ENCODE measurements at regions not wholly inside any gene's neighbourhood (a gene's known extent, or its start where the extent isn't known, plus 50 kb on each side); places are given as distances from the start of the nearest gene placed in this dataset.

GRCh38 chr14:30214461-30215090 lies 286.9 kb upstream of the PRKD1 start:
- H3K27ac Mint-ChIP-seq (ENCODE audit: unreplicated experiment) = no peak overlapping the region
- no peaks in the 10 kb centered on the region for H3K9me3 Mint-ChIP-seq
- H3K4me1 Mint-ChIP-seq = no peaks in the 10 kb centered on the region
- H3K27me3 Mint-ChIP-seq (ENCODE audit: low read depth) = no peaks in the 10 kb centered on the region
- no peaks in the 10 kb centered on the region for H3K36me3 Mint-ChIP-seq (ENCODE audit: low read depth)
- TF ChIP-seq CTCF (conservative IDR thresholded peaks at IDR 0.05) = peak; percentile 88
- peak; percentile 14 for DNase-seq (ENCODE audit: low read depth, low spot score)
- H3K4me3 Mint-ChIP-seq = no peak overlapping the region

GRCh38 chr14:30218907-30219306 lies 291.3 kb upstream of the PRKD1 start:
- DNase-seq (ENCODE audit: low read depth, low spot score) = no peak
- H3K4me1 Mint-ChIP-seq = no peaks in the 10 kb centered on the region
- H3K27ac Mint-ChIP-seq (ENCODE audit: unreplicated experiment) = no peak overlapping the region
- no peaks in the 10 kb centered on the region for H3K9me3 Mint-ChIP-seq
- no peaks in the 10 kb centered on the region for H3K36me3 Mint-ChIP-seq (ENCODE audit: low read depth)
- TF ChIP-seq CTCF (conservative IDR thresholded peaks at IDR 0.05) = no peak
- H3K4me3 Mint-ChIP-seq = no peak overlapping the region
- no peaks in the 10 kb centered on the region for H3K27me3 Mint-ChIP-seq (ENCODE audit: low read depth)

- H3K4me1 Mint-ChIP-seq = no peaks in the 10 kb centered on the region
- H3K36me3 Mint-ChIP-seq (ENCODE audit: low read depth) = no peaks in the 10 kb centered on the region
- no peak for DNase-seq (ENCODE audit: low read depth, low spot score)
- TF ChIP-seq CTCF (conservative IDR thresholded peaks at IDR 0.05) = no peak
- H3K27ac Mint-ChIP-seq (ENCODE audit: unreplicated experiment) = no peak overlapping the region
- no peak overlapping the region for H3K4me3 Mint-ChIP-seq
- H3K27me3 Mint-ChIP-seq (ENCODE audit: low read depth) = peaks cover 3% of the 10 kb centered on the region
- no peaks in the 10 kb centered on the region for H3K9me3 Mint-ChIP-seq
Measured at GRCh38 chr14:30221546-30221945, 293.9 kb upstream of the PRKD1 start.

GRCh38 chr14:30223385-30223785 lies 295.7 kb upstream of the PRKD1 start:
- Mint-ChIP-seq H3K4me1 (peaks cover 4% of the 10 kb centered on the region), H3K4me3 (no peak overlapping the region), H3K27ac (ENCODE audit: unreplicated experiment) (no peak overlapping the region), H3K9me3 (no peaks in the 10 kb centered on the region), H3K36me3 (ENCODE audit: low read depth) (no peaks in the 10 kb centered on the region), H3K27me3 (ENCODE audit: low read depth) (peaks cover 3% of the 10 kb centered on the region)
- DNase-seq (ENCODE audit: low read depth, low spot score) = no peak
- no peak for TF ChIP-seq CTCF (conservative IDR thresholded peaks at IDR 0.05)

GRCh38 chr14:30223966-30224365 lies 296.3 kb upstream of the PRKD1 start:
- no peaks in the 10 kb centered on the region for H3K9me3 Mint-ChIP-seq
- DNase-seq (ENCODE audit: low read depth, low spot score) = no peak
- no peak for TF ChIP-seq CTCF (conservative IDR thresholded peaks at IDR 0.05)
- H3K4me1 Mint-ChIP-seq = peaks cover 4% of the 10 kb centered on the region
- no peaks in the 10 kb centered on the region for H3K36me3 Mint-ChIP-seq (ENCODE audit: low read depth)
- peaks cover 3% of the 10 kb centered on the region for H3K27me3 Mint-ChIP-seq (ENCODE audit: low read depth)
- no peak overlapping the region for H3K4me3 Mint-ChIP-seq
- no peak overlapping the region for H3K27ac Mint-ChIP-seq (ENCODE audit: unreplicated experiment)
